GM23338 (cell line): ENCODE measurements at regions not wholly inside any gene's neighbourhood (a gene's known extent, or its start where the extent isn't known, plus 50 kb on each side); places are given as distances from the start of the nearest gene placed in this dataset.

Experiments used
- ATAC-seq: fragments of 200-7000 bp; cut with Tn5 transposase; 3 replicates; pipeline ENCODE4 v1.9.1; 2020
- DNase-seq: peaks from one replicate; pipeline ENCODE4 v3.0.0-alpha.2; 2015; ENCODE audit warnings: low spot score
- H2AFZ ChIP-seq: fragments of 200-600 bp; sonication (generic); 2 replicates; pipeline ENCODE4 v1.8.0; 2016; ENCODE audit warnings: antibody characterized with exemption, mild to moderate bottlenecking, moderate library complexity
- H3F3A ChIP-seq: fragments of 200-600 bp; sonication (generic); replicated peaks from 2 replicates; pipeline ENCODE4 v1.8.0; 2017; ENCODE audit warnings: antibody characterized with exemption, mixed run types, low read depth
- H3K27ac ChIP-seq: fragments of 200-600 bp; sonication (generic); 2 replicates; pipeline ENCODE4 v1.6.1; 2016; ENCODE audit warnings: low read depth
- H3K27me3 ChIP-seq: fragments of 200-600 bp; sonication (generic); 2 replicates; pipeline ENCODE4 v1.8.0; 2016; ENCODE audit warnings: mild to moderate bottlenecking, mixed run types, moderate library complexity; ENCODE audit not compliant: insufficient read depth
- H3K36me3 ChIP-seq: fragments of 200-600 bp; sonication (generic); 2 replicates; pipeline ENCODE4 v1.8.0; 2016; ENCODE audit warnings: mild to moderate bottlenecking; ENCODE audit not compliant: insufficient read depth
- H3K4me1 ChIP-seq: fragments of 200-600 bp; sonication (generic); 2 replicates; pipeline ENCODE4 v1.8.0; 2016; ENCODE audit warnings: mild to moderate bottlenecking, moderate library complexity; ENCODE audit not compliant: insufficient read depth
- H3K4me2 ChIP-seq: fragments of 200-600 bp; sonication (generic); 2 replicates; pipeline ENCODE4 v1.7.1; 2017; ENCODE audit warnings: mixed run types
- H3K4me3 ChIP-seq: fragments of 200-600 bp; sonication (generic); 2 replicates; pipeline ENCODE4 v1.6.1; 2016; ENCODE audit warnings: mixed run types
- H3K79me2 ChIP-seq: fragments of 200-600 bp; sonication (generic); replicated peaks from 2 replicates; pipeline ENCODE4 v1.8.0; 2017; ENCODE audit warnings: mild to moderate bottlenecking; ENCODE audit not compliant: insufficient read depth
- H3K9me2 ChIP-seq: fragments of 200-600 bp; sonication (generic); 2 replicates; pipeline ENCODE4 v1.8.0; 2017; ENCODE audit not compliant: insufficient read depth
- H4K20me1 ChIP-seq: fragments of 200-600 bp; sonication (generic); replicated peaks from 2 replicates; pipeline ENCODE4 v1.8.0; 2017; ENCODE audit warnings: mild to moderate bottlenecking; ENCODE audit not compliant: insufficient read depth
- H3K27ac Mint-ChIP-seq: 2 replicates; pipeline ENCODE4 v1.8.0; 2020; ENCODE audit warnings: inconsistent platforms, mild to moderate bottlenecking, moderate library complexity, mixed read lengths
- H3K27me3 Mint-ChIP-seq: 3 replicates; pipeline ENCODE4 v1.8.0; 2022; ENCODE audit warnings: low read depth, mild to moderate bottlenecking, moderate library complexity, mixed read lengths, inconsistent platforms; ENCODE audit not compliant: insufficient read depth, poor library complexity
- H3K36me3 Mint-ChIP-seq: 3 replicates; pipeline ENCODE4 v1.8.0; 2021; ENCODE audit warnings: low read depth, mild to moderate bottlenecking, inconsistent platforms, moderate library complexity, mixed read lengths
- H3K4me1 Mint-ChIP-seq: 3 replicates; pipeline ENCODE4 v1.8.0; 2020; ENCODE audit warnings: mild to moderate bottlenecking, inconsistent platforms, mixed read lengths
- H3K4me3 Mint-ChIP-seq: 3 replicates; pipeline ENCODE4 v1.8.0; 2021; ENCODE audit warnings: moderate library complexity, mild to moderate bottlenecking, inconsistent platforms, mixed read lengths
- H3K9me3 Mint-ChIP-seq: 3 replicates; pipeline ENCODE4 v1.8.0; 2020; ENCODE audit warnings: moderate library complexity, mild to moderate bottlenecking, inconsistent platforms, mixed read lengths
- CREB1 ChIP-seq: fragments of 250-450 bp; sonication (Bioruptor Pico); IDR thresholded peaks from 2 replicates; pipeline ENCODE4 v1.5.0; 2020; ENCODE audit warnings: low read depth, mild to moderate bottlenecking, moderate library complexity
- EZH2 ChIP-seq: fragments of 200-600 bp; sonication (generic); IDR thresholded peaks from one replicate; pipeline ENCODE4 v1.8.0; 2017; ENCODE audit warnings: antibody characterized with exemption, mild to moderate bottlenecking, low read depth; ENCODE audit not compliant: unreplicated experiment
- EZH2phosphoT487 ChIP-seq: fragments of 200-600 bp; sonication (generic); IDR thresholded peaks from one replicate; pipeline ENCODE4 v1.8.1; 2018; ENCODE audit warnings: antibody characterized with exemption; ENCODE audit not compliant: unreplicated experiment
- JUNB ChIP-seq: IDR thresholded peaks from one replicate; pipeline ENCODE4 v1.6.1; 2016; ENCODE audit warnings: antibody characterized with exemption; ENCODE audit not compliant: unreplicated experiment
- NANOG ChIP-seq: IDR thresholded peaks from 2 replicates; pipeline ENCODE4 v1.6.1; 2016; ENCODE audit warnings: antibody characterized with exemption, borderline replicate concordance
- POLR2AphosphoS5 ChIP-seq: IDR thresholded peaks from 2 replicates; pipeline ENCODE4 v1.6.1; 2016; ENCODE audit warnings: antibody characterized with exemption, low read depth
- ZNF331 ChIP-seq: fragments of 250-450 bp; sonication (Bioruptor Pico); IDR thresholded peaks from 2 replicates; pipeline ENCODE4 v1.5.0; 2020; ENCODE audit warnings: low read depth, mild to moderate bottlenecking, moderate library complexity
- TF ChIP-seq, protein P1 (sequence below), 2 experiments: fragments of 200-600 bp in 1 of 2; sonication (generic) in 1 of 2; conservative IDR thresholded peaks; 2 replicates each; pipeline versions ENCODE4 v1.5.1 to v1.6.1; 2016 to 2017; ENCODE audit warnings: antibody characterized with exemption in 2 of 2, low read depth in 2 of 2, mild to moderate bottlenecking in 2 of 2, moderate library complexity in 1 of 2
- TF ChIP-seq, protein P2 (sequence below): fragments of 250-450 bp; sonication (Bioruptor Pico); IDR thresholded peaks from 2 replicates; pipeline ENCODE4 v1.5.0; 2020; ENCODE audit warnings: mild to moderate bottlenecking, moderate library complexity

DNA sequence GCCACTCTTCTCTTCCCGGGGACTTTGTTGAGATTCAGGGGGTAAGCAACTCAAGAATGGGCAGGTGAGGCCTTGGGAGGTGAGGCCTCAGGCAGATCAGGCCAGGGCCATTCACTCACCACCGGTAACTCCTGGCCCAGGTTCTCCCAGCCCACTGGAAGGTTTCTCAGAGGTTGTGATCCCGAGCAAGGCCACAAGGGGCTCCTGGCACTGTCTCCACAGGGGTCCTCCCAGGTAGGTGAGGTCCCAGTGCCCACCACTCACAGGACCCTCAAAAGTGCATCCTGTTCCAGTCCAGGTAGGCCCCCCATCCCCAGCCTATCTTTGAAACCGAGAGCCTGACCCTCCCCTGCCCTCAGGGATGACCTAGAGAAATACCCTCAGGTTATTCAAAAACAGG lies 236.1 kb downstream of the BUB3 start:
- no peaks in the 10 kb centered on the region for H4K20me1 ChIP-seq
- H3K27me3 Mint-ChIP-seq, result peaks cover 7% of the 10 kb centered on the region
- H3K9me3 Mint-ChIP-seq, result peaks cover 56% of the 10 kb centered on the region
- H3K27ac Mint-ChIP-seq, result no peak overlapping the region
- peaks cover 50% of the 10 kb centered on the region for H3K36me3 Mint-ChIP-seq
- H3K4me1 Mint-ChIP-seq, result no peaks in the 10 kb centered on the region
- no peak overlapping the region for H3K4me3 ChIP-seq
- H3K4me2 ChIP-seq, result no peak overlapping the region
- no peak overlapping the region for H3K27ac ChIP-seq
- no peaks in the 10 kb centered on the region for H3K4me1 ChIP-seq
- TF ChIP-seq, protein P1, sequence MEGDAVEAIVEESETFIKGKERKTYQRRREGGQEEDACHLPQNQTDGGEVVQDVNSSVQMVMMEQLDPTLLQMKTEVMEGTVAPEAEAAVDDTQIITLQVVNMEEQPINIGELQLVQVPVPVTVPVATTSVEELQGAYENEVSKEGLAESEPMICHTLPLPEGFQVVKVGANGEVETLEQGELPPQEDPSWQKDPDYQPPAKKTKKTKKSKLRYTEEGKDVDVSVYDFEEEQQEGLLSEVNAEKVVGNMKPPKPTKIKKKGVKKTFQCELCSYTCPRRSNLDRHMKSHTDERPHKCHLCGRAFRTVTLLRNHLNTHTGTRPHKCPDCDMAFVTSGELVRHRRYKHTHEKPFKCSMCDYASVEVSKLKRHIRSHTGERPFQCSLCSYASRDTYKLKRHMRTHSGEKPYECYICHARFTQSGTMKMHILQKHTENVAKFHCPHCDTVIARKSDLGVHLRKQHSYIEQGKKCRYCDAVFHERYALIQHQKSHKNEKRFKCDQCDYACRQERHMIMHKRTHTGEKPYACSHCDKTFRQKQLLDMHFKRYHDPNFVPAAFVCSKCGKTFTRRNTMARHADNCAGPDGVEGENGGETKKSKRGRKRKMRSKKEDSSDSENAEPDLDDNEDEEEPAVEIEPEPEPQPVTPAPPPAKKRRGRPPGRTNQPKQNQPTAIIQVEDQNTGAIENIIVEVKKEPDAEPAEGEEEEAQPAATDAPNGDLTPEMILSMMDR (conservative IDR thresholded peaks at IDR 0.05; ENCODE audit: low read depth in 2 of 2), result peak; percentile 31; a peak in 2 of 4 replicates
- TF ChIP-seq JUNB, result no peak
- ATAC-seq (no peak), DNase-seq (peak; percentile 35)
- H2AFZ ChIP-seq, result no peak overlapping the region
- H3K9me2 ChIP-seq, result no peaks in the 10 kb centered on the region
- H3K4me3 Mint-ChIP-seq, result no peak overlapping the region
- no peaks in the 10 kb centered on the region for H3F3A ChIP-seq
- peaks cover 3% of the 10 kb centered on the region; the same call in 1 of the 2 replicates for H3K36me3 ChIP-seq
- H3K79me2 ChIP-seq, result no peaks in the 10 kb centered on the region
- no peaks in the 10 kb centered on the region for H3K27me3 ChIP-seq

DNA sequence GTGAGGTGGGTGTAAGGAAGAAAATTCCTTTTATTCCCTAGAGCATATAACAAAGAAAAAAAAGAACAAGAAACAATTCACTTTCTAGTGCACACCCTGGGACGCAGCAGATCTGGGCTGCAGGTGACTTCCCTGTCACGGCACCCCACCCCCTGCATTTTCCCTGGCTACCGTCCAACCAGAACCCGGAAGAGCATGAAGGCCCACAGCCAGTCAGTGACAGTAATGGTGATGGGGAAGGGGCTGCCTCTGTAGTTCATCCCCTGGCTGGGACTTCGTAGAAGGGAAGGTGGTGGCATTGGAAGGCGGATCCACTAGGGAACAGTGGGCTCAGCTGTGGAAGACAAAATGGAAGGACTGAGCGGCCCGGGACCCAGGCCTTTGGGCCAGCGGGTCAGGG lies 236.7 kb downstream of the BUB3 start:
- Histone ChIP-seq H3K4me1 (no peaks in the 10 kb centered on the region), H3K79me2 (no peaks in the 10 kb centered on the region), H3K36me3 (no peaks in the 10 kb centered on the region; the same call in 1 of the 2 replicates), H3K4me2 (no peak overlapping the region), H3K4me3 (no peak overlapping the region), H3K9me2 (no peaks in the 10 kb centered on the region), H3K27ac (no peak overlapping the region), H2AFZ (no peak overlapping the region), H4K20me1 (no peaks in the 10 kb centered on the region), H3F3A (no peaks in the 10 kb centered on the region), H3K27me3 (no peaks in the 10 kb centered on the region)
- no peak for ATAC-seq
- Mint-ChIP-seq H3K36me3 (peaks cover 47% of the 10 kb centered on the region), H3K27me3 (peaks cover 7% of the 10 kb centered on the region), H3K27ac (no peak overlapping the region), H3K4me3 (no peak overlapping the region), H3K9me3 (peaks cover 53% of the 10 kb centered on the region), H3K4me1 (no peaks in the 10 kb centered on the region)
- DNase-seq, result no peak
- TF ChIP-seq, protein P1 (conservative IDR thresholded peaks at IDR 0.05; ENCODE audit: low read depth in 2 of 2), result no peak
- TF ChIP-seq EZH2phosphoT487 (no peak), EZH2 (no peak), ZNF331 (CRISPR knock-in tag) (no peak), POLR2AphosphoS5 (no peak), CREB1 (no peak), JUNB (no peak), NANOG (no peak)
- TF ChIP-seq, protein P2, sequence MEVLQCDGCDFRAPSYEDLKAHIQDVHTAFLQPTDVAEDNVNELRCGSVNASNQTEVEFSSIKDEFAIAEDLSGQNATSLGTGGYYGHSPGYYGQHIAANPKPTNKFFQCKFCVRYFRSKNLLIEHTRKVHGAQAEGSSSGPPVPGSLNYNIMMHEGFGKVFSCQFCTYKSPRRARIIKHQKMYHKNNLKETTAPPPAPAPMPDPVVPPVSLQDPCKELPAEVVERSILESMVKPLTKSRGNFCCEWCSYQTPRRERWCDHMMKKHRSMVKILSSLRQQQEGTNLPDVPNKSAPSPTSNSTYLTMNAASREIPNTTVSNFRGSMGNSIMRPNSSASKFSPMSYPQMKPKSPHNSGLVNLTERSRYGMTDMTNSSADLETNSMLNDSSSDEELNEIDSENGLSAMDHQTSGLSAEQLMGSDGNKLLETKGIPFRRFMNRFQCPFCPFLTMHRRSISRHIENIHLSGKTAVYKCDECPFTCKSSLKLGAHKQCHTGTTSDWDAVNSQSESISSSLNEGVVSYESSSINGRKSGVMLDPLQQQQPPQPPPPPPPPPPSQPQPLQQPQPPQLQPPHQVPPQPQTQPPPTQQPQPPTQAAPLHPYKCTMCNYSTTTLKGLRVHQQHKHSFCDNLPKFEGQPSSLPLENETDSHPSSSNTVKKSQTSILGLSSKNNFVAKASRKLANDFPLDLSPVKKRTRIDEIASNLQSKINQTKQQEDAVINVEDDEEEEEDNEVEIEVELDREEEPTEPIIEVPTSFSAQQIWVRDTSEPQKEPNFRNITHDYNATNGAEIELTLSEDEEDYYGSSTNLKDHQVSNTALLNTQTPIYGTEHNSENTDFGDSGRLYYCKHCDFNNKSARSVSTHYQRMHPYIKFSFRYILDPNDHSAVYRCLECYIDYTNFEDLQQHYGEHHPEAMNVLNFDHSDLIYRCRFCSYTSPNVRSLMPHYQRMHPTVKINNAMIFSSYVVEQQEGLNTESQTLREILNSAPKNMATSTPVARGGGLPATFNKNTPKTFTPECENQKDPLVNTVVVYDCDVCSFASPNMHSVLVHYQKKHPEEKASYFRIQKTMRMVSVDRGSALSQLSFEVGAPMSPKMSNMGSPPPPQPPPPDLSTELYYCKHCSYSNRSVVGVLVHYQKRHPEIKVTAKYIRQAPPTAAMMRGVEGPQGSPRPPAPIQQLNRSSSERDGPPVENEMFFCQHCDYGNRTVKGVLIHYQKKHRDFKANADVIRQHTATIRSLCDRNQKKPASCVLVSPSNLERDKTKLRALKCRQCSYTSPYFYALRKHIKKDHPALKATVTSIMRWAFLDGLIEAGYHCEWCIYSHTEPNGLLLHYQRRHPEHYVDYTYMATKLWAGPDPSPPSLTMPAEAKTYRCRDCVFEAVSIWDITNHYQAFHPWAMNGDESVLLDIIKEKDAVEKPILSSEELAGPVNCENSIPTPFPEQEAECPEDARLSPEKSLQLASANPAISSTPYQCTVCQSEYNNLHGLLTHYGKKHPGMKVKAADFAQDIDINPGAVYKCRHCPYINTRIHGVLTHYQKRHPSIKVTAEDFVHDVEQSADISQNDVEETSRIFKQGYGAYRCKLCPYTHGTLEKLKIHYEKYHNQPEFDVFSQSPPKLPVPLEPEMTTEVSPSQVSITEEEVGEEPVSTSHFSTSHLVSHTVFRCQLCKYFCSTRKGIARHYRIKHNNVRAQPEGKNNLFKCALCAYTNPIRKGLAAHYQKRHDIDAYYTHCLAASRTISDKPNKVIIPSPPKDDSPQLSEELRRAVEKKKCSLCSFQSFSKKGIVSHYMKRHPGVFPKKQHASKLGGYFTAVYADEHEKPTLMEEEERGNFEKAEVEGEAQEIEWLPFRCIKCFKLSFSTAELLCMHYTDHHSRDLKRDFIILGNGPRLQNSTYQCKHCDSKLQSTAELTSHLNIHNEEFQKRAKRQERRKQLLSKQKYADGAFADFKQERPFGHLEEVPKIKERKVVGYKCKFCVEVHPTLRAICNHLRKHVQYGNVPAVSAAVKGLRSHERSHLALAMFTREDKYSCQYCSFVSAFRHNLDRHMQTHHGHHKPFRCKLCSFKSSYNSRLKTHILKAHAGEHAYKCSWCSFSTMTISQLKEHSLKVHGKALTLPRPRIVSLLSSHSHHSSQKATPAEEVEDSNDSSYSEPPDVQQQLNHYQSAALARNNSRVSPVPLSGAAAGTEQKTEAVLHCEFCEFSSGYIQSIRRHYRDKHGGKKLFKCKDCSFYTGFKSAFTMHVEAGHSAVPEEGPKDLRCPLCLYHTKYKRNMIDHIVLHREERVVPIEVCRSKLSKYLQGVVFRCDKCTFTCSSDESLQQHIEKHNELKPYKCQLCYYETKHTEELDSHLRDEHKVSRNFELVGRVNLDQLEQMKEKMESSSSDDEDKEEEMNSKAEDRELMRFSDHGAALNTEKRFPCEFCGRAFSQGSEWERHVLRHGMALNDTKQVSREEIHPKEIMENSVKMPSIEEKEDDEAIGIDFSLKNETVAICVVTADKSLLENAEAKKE (CRISPR knock-in tag), result no peak
